D341Med (cell line): ENCODE measurements at regions not wholly inside any gene's neighbourhood (a gene's known extent, or its start where the extent isn't known, plus 50 kb on each side); places are given as distances from the start of the nearest gene placed in this dataset.

ENCODE experiments used
- DNase-seq: peaks from one replicate; pipeline ENCODE4 v3.0.0; 2012; ENCODE audit warnings: low spot score

DNA sequence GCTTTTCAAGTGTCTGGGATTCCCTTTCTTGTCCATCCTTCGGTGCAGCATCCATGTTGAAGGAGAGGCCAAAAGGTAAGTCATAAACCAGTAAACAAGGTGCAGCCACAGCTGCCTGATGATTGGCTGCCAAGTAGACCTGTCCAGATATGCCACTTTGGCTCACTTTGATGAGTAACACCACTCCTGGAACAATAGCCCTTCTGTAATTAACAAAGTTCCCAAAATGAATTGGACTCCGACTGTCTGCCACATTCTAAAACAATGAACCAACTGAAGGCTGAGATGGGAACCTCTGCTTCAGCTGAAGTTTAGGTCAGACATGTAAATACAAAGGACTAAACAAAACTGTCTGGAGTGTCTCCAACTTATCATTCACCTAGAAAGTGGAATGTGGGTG, 82.2 kb upstream of the LGALSL start:
- no peak for DNase-seq

DNA sequence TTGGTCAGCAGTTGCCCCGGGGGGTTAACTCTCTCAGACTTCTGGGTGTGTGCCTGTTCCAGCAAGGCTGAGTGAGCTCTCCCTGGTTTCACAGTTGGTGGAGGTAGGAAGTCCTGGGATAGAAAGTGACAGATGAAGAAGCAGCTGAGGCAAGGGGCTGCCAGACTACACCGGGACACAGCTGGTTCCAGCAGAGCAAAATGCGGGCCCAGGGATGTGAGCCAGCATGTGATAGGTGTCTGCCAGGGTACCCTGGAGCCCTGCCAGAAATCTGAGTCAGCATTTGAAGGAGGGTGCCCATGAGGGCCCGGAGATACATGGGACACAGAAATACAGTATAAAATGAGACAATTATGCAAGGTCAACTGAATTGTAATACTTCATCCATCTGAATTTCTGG, 79.3 kb upstream of the LGALSL start:
- DNase-seq = no peak

DNA sequence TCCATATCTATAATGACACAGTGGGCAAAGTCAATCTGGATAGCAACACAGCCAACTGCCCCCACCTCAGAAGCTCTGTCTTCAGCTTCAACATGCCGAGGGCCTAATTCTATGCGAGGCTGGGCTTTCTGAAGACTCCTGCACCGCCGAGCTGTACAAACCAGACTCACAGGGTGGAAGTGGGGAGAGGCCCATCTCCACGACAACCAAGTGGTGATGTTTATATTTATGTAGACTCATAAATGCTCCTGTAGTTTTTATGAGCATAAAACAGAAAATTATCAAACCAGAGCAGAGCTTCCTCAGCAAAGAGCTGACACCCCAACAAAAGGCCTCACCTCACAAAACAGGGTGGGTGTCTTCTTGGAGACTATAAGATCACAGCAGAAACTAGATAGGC, 77.0 kb upstream of the LGALSL start:
- DNase-seq = no peak

DNA sequence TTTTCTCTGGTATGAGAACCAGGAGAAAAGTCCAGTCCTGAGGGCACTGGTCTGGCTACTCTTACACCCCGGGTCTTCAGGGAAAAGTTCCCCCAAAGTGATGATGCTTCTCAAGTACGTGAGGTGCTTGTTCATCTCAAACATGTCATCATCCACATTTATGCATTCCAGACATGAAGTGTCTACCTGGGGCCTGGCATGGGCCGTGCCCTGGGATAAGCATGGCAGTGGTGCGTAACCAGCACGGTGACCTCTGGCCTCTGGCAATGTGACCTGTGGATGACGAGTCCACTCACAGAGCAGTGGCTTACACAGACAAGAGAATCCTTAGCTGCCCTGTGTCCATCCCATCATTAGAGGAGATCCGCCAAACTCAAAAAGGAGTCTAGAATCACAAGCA, 74.8 kb upstream of the LGALSL start:
- no peak for DNase-seq

DNA sequence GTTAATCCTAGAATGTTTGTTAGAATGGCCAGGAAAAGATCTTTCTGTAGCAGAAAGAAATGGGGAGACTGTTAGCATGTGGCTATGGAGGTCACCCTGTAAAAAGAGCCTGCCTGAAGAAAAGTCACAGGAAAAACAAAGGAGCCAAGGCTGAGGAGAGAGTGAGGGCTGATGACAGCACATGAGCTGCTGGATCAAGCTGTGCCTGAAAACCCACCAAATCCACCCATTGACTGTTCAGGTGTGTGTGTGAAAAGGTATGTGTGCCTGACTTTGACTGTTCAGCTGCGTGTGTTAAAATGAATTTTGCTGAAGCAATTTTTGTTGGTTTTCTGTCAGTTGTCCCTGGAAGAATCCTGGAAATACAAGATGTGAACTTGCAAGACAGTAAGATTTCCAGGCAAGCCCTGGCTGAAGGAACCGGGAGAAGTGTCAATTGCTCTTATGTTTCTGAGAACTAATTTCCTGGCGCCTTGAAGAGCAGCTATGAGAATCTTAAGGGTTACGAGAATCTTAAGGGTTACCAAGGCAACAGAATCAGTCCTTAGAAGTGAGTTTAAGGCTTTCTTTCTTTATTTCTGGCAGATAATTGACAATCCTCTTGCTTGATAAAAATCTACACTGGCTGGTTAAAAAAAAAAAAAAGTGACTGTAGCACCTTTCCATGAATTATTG, 73.0 kb upstream of the LGALSL start:
- DNase-seq = no peak

DNA sequence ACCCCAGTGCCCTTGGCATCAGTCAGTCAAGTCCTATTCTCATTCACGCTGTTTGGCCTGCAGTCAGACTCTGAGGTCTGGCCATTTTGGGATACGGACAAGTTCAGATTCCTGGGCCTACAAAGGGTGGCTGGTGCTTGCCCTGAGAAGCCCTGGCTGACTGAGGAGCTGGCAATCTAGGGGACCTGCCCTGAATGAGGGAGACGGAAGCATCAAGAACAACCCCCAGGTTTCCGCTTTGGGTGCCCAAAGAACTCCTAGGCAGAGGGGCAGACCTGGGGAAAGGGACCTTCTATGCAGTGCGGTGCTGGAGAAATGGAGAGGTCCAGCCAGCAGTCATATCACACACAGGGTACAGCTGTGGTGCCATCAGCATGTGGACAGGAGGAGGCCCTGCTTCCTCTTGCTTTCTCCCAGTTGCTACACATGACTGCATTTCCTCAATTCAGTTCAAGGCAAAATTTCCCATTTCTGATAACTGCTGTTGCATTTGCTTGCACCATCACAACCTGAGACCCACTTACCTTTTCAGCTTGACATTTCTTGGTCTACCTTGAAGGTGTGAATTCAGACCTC, 70.9 kb upstream of the LGALSL start:
- peak; percentile 4 for DNase-seq

DNA sequence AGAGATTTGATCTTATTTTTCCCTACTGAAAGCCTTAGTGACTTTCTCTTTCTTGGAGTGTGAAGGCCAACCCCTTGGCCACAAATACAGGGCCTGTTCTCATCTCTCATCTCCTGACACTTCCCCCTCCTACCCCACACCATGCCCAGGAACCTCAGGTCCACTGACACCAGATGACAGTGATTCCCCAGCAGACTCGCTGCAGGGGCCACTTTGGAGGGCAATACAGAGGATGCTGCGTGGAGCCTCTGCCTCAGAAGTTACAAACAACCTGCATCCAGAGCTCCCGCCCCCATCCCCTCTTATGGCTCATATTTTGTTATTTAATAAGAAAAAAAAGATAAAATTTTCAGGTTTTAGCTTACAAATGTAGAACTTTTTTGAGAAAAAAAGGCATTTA, 70.1 kb upstream of the LGALSL start:
- DNase-seq = no peak

DNA sequence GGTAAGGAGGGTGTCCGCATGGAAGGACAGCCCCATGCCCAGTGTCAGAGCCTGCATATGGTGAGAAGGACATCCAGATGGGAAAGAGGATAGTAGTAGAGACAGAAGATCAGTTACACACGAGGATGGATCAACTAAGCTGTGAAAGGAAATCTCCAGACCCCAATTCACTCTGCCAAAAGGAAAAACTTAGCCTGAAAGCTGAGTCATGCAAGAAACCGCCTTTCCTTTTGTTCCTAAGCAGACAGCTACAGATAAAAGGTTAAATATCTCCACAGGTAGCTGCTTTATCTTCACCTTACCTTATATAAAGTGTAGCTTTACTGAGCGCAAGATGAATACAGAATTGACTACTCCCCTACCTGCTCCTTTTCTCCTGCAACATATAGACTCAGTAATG, 67.3 kb upstream of the LGALSL start:
- DNase-seq = no peak

DNA sequence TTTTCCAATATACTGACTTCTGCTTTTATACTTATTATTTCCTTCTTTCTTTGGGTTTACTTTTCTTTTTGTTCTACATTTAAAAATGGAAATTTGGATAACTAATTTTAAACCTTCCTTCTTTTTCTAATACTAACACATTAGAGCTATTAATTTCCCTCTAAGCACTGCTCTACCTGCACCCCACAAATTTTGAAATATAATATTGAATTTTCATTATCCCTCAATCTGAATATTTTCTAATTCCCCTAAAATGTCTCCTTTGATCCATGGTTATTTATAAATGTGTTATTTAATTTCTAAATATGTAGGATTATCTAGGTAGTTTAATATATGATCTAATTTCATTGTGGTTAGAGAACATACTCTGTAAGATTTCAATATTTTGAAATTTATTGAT, 63.4 kb upstream of the LGALSL start:
- no peak for DNase-seq

DNA sequence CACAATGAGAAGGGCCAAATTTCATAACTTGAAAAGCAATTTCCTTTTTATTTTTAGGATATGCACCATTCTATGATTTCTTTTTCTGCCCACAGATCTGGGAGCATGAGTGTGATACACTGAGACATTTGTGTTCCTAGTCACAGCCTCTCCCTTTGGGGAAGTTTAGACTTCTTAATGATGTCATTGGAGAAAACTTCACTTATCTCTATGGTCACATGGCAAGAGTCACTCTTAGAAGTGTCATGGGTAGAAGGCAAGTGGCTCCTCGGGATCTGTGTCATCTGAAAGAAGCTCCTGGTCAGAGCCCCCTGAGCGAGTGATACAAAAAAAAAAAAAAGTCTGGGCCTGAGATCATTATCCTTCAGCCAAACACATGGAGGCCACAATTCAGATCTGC, 62.5 kb upstream of the LGALSL start:
- DNase-seq = no peak

DNA sequence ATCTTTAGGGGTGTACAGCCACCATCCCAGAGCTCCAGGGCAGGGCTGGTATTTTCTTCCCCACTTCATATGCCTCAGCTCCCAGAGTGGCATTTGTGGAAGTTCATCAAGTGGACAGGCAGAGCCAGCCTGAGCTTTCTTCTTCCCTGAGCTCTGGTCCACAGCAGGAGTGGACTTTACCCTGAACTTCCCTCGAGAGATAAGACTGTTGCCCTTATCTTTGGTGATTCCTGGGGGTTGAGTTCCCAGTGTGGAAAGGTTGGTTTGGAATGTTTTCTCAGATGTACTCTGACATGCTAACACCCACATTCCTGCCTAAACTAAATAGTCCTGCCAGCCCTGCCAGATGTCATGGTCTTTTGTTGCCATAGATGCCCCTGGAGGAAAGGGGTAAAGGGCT, 62.0 kb upstream of the LGALSL start:
- DNase-seq = no peak

DNA sequence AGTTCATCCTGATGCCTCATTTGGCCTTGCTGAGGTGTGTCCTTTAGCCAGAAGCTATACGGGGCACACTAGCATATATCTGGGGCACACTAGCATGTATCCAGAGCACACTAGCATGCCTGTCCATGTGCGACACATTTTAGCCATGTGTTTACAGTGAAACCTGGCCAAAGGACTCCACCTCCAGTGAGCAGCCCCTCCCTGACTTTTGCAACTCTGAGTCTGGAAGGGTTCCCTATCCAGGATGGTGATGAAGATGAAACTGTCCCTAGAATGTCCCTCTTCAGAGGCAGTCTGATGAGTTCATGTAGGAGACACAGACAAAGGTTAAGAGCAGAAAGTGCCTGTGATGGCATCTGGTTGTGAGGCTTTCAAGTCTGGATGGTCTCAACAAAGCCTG, 61.4 kb upstream of the LGALSL start:
- no peak for DNase-seq

DNA sequence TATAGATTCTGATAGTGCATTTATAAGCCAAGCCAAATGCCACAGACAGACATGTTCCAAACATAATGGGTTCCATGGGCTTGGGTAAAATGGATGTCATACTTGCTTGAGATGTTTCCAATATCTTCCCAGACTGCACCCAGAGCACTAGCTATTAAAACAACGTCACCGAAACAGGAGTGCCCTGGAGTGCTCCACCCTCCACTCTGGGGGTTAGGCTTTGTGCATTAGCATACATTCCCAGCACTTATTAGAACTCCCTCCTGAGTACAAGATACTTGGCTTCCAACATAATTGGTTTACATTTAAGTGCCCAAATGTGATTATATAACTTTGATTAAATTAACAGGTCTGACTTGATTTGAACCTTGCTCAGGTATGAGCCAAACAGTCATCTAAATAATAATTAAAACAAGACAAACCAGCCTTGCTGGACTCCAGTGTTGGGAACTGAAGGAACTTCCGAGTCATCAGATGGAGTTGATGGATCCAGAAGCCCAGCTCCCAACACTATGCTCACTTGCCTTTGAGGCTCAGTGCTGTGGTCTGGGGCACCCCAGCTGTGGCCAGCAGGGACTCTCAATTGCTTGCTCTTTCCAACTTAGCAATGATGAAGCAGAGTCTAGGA, 60.5 kb upstream of the LGALSL start:
- no peak for DNase-seq

DNA sequence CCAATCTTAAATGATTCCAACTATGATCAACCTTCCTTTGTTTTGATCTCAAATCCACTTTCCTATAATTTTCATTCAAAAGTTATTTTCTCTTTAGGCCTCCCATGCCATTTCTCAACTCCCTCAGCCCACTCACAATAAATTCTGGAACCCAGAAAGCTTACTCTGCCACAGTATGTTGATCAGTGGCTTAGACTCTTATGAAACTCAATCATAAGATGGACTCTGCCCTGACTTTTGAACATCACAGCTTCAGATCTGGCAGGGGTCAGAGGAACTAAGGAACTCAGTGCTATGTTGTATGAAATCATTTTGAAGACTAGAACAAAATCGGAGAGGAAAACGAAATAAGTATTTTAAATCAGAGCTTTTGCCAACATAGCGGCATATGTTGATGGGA, 59.8 kb upstream of the LGALSL start:
- DNase-seq = no peak

DNA sequence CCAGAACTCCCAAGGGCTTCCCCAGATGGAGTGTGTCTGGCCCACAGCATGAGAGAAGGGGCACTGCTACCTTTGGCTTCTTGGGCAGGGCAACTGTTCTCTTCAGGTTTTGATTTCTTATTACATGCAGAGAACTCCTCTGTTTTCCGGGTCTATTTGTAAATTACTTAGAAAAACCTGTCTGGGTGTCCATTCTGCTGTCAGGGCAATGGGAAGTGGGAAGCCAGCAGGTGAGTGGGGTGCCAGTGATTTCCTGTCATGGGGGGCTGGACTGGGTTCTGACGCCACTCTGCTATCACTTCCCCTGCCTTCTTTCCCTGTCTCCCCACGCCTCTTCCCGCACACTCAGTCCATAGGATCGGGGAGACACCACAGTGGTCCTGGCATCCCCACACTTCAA, 58.0 kb upstream of the LGALSL start:
- DNase-seq = no peak

DNA sequence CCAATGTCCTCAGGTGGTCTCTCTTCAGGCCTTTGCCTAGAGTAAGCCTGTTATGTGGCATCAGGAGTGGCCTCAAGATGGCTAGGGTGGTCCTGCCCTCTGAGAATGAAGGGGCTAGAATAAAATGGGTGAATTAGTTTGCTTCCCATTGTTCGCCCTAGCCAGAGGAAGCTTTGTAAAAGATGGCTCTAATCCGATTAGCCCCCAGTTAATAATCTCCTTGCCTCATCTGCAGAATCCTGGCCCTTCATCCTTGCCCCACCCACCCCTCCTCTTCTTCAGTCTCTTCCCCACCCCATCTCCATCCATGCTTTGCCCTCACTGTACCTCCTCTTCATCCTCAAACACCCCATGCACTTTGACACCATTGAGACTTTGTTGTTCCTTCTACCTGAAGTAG, 57.4 kb upstream of the LGALSL start:
- DNase-seq = peak; percentile 57

DNA sequence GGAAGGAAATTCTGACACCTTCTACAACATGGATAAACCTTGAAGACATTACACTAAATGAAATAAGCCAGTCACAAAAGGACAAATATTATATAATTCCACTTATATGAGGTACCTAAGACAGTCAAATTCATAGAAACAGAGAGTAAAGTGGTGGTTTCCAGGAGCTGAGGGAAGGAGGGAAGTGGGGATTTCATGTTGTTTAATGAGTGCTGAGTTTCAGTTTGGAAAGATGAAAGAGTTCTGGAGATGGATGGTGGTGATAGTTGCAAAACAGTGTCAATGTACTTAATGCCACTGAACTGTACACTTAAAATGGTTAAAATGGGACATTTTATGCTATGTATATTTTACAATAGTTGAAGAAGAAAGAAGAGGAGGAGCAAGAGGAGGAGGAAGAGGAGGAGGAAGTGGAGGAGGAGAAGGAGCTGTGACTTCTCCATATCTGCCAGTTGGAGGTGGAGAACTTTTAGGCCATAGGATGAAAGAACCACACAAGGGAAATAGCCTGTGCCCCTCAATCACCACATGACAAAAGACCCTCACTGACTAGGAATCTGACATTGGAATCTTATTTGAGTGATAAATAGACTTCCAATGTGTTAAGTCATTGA, 55.3 kb upstream of the LGALSL start:
- DNase-seq = no peak

DNA sequence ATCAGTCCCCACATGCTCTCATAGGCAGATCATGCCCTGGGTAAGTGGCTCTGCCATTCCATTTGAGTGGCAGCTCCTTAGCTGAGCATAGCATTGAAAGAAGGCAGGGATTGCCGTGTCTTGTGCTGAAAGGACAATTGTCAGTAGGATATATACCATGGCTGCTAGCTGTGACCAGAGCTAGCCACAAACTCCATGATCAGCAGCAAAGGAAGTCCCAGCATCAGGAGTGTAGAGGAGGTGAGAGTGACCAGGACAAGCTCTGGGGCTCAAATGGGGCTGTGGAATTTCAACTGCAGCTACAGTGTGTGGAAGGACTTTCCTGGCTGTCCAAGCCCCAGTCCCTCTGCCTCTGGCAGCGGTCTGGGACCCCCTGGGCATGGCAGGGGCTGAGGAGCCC, 54.4 kb upstream of the LGALSL start:
- no peak for DNase-seq

DNA sequence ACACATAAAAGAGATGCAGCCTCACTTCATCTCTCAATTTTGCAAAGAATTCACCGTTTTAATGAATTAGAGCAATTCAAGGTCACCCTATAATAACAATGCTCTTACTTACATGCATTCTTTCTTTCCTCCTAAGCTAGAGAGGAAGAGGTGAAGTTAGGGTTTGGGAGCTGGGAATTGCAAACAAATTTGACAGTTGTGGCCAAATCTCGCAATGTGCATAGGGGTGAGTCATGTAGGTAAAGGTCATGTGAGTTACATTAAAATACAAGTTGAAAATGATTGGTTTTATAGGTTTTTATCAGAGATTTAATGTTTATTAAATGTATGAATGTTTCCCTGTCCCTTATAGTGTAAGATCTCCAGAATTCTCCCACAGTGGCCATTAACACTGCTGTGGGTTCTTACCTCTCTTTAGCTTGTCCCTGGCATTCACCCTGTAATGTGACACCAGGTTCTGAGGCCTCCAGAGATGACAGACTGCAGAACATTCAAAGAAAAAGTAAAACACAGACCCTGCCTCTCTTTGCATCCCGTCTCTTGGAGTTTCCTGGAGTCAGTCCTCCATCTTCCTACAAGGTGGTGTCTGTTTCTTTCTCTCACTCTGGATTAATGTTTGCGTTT, 53.7 kb upstream of the LGALSL start:
- DNase-seq = no peak

DNA sequence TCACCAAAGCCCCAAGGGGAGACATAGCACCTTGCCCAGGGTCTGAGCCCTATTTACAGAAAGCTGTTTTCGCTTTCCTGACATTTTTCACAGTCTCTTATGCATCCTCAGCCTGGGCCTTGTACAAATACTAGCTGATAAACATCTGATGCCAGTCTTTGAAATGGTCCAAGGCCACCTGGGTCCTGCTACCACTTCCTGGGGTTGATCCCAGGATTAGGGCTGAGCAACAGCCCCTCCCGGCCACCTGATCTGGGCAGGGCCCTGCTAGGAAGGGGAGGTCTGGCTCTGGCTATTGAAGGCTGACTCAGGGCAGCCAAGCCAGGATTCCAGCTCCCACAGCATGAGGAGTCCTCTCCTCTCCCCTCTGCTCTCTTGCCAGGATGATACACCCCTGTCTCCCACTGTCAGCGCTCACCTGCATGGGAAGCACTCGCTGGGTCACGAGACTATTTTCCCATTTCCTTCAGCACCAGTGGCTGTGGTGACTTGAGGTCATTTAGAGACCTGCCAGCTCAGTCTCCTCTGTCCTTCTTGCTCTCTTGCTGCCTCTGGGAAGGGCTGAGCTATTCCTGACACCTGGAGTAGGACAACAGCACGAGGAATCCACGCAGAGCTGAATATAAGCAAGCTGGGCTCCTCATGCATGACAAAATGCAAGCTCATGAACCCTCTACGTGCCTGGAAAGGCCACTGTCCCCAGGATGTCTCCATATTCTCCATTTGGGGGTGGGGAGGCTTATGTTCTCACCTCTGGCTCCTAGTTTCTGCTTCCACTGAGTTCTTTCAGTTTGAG, 53.0 kb upstream of the LGALSL start:
- DNase-seq = no peak

DNA sequence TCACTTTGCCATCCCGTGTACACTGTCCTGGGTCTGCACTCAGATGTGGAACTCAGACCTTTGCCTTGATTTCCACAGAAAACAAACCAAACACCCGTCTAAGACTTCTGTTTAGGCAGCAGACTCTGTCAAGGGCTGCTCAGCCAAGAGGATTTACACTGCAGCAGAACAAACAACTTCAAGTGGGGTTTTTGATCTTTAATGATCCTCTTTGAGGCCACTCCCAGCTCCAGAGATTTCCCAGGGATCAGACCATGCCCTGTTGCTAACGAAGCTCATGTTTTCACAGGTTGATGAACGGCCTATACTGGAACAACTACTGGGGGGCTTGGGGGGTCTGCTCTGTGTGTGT, 52.5 kb upstream of the LGALSL start:
- peak; percentile 58 for DNase-seq

DNA sequence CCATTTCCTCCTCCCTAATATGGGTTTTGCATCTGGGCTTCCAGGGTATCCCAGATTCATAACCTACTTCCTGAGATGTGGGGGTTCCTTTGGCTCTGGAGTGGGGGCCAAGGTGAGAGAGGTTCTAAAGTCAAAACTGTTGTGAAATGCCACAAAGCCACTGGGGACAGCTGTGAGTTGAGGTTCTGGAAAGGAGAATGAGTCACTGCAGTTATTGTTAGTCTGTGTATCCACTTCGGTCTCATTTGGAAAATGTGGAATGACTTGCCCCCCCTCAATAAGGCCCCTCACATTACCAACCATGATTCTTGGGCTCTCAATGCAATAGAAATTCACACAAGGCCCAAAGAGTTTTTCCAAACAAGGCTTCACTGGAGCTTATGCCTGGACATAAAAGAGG, 51.1 kb upstream of the LGALSL start:
- no peak for DNase-seq
